ACHN (cell line): ENCODE measurements at regions not wholly inside any gene's neighbourhood (a gene's known extent, or its start where the extent isn't known, plus 50 kb on each side); places are given as distances from the start of the nearest gene placed in this dataset.
A peak's percentile ranks its signal among the peaks of the same experiment; 100 is the strongest.
"Not testable (repeated sequence)": the region's sequence is repeated elsewhere in the genome, so short reads cannot be mapped to it uniquely, and the experiment has no call there.

Source experiments
- DNase-seq: peaks from one replicate; pipeline ENCODE4 v3.0.0-alpha.2; 2015
- in situ Hi-C: cut with HindIII; loops from 2 replicates; pipeline ENCODE4 v1.10.0; 2017; ENCODE audit warnings: low sequenced_read_pairs, low pct_ligation_motif_present, low pct_unique_long_range_greater_than_20kb

DNA sequence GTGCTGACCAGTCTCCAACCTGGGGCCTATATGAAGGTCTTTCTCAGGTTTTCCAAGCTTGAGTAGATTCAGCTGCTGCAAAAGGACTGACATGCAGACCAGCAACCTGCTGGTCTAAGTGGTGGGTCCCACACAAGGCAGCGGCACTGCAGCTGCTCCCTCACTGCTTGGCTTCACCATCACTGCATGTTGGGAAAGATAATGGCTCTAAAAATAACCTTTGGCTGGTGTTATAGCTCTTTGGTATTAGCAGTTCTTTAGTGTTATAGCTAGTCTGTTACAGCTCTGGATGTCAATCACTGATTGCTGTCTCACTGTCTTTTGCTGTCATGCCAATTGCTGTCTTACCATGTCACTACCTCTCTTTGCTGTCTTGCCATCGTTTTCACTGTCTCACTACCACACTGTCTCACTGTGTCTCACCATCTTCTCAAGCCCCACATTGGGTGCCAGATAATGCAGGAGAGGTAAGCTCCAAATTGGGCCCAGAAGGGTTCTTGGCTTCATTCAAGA is 726.4 kb downstream of the TENT5A start:
- in situ Hi-C loops, result no loop called here
- DNase-seq, result no peak

DNA sequence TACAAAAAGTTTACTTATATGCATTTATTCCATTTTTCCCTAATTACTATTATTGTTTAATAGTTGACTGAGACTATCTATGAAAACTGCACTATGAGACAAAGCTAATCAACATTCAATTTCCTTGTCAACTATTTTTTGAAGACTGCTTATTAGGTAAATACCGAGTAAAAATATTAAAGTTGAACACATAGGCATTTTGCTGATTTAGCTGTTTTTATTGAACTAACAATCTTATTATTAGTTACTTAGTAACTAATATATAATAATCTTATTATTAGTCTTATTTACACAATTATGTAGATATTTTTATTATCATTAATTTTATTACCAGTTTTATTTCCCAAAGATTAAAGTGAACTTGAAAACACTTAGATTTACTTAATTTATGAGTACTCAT is 728.8 kb downstream of the TENT5A start:
- no peak for DNase-seq
- in situ Hi-C loops, result no loop called here

DNA sequence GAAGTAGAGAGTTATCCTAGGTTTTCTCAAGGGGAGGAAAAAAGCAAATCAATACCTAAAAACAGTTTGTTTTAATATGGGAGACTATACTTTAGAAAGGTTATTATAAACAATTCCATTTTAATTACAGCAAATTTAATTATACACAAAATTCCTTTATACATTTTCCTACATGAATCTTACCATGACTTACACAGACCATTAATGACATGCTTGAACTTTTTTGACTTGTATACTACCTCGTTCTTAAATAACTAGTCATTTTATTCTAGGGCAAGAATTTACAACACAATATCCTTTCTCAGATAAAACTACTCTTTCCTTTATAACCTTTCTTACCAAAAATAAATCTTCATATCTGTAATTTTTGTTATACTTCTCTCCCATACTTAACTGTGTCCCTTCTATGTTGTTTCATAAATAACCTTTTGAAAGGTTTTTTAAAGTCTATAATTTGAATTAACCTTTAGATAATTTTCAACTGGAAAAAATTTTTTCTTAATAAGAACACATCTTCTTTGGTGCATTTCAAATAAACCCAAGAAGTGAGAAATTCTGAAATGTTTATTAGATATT is 729.4 kb downstream of the TENT5A start:
- peak; percentile 7 for DNase-seq
- in situ Hi-C loops, result no loop called here

DNA sequence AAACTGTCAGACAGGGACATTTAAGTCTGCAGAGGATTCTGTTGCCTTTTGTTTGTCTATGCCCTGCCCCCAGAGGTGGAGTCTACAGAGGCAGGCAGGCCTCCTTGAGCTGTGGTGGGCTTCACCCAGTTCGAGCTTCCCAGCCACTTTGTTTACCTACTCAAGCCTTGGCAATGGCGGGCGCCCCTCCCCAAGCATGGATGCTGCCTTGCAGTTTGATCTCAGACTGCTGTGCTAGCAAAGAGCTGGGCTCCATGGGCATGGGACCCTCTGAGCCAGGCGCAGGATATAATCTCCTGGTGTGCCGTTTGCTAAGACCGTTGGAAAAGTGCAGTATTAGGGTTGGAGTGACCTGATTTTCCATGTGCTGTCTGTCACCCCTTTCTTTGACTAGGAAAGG is 734.9 kb downstream of the TENT5A start:
- in situ Hi-C loops, result not testable (repeated sequence)

DNA sequence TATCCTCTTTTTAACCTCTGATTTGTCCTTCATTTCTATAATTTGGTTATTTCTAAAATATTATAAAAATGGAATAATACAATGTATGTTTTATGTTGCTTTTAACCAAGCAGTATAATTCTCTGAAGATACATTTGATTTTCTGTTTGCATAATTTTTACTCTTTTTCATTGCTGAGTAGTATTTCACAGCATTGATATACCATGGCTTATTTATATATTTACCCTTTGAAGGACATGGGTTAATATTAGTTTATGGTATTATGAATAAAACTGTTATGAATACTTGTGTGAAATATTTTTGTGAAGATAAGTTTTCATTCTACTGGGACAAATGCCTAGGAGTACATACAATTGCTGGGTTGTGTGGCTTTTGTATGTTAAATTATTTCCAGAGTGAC is 748.6 kb downstream of the TENT5A start:
- no peak for DNase-seq
- in situ Hi-C loops, result no loop called here

More for the DNA sequence above, 734.9 kb downstream of the TENT5A start:
- DNase-seq, result not testable (repeated sequence)

DNA sequence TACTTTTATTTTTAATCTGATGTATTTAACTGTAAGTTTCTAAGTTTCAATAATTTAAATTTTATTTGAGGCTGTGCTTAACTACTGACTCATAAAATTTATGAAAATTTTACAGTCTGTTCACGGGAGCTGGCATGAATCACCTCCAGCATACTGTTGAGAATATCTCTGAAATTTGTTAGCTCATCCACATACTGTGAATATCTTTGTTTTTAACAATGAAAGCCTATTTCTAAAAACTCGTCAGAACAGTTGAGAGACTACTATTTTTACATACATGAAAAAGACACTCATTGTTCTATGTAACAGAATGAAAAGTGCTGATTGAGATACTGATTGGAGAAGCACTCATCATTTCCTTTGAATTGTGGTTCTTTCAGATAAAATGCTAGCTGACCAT is 749.3 kb downstream of the TENT5A start:
- in situ Hi-C loops, result no loop called here
- no peak for DNase-seq

DNA sequence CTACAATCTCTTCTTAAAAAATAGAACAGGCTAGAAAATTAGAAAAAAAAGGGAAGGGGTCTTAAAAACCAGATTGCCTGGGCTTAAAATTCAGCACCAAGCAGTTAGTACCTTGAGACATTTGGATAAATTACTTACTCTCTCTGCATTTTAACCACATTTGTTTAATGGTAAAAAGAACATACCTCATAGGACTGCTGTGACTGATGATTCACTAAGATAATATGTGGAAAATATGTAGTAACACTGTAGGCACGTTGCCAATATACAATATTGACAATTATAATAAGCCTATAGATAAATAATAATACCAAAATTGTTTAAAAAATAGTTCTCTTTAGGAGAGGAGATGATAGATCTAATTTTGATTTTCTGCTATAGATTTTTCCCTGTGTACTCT is 750.4 kb downstream of the TENT5A start:
- no peak for DNase-seq
- in situ Hi-C loops, result no loop called here

DNA sequence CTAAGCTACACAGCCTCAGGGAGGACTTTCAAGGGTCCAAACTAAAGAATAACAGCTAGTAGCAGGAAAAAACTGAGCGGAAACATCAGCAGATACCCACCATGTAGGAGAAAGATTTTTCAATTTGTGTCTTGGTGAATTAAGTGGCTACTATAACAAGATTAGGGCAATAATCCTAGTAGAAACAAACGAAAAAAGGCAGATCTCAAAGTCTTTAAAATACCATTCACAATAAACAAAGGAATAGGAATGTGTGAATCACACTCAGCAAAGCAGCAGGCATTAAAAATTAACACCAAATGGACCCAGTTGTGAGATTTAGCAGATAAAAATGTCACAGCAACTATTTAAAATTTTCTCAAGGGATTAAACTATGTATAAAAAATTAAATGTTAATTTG is 761.2 kb downstream of the TENT5A start:
- no peak for DNase-seq
- in situ Hi-C loops, result no loop called here

DNA sequence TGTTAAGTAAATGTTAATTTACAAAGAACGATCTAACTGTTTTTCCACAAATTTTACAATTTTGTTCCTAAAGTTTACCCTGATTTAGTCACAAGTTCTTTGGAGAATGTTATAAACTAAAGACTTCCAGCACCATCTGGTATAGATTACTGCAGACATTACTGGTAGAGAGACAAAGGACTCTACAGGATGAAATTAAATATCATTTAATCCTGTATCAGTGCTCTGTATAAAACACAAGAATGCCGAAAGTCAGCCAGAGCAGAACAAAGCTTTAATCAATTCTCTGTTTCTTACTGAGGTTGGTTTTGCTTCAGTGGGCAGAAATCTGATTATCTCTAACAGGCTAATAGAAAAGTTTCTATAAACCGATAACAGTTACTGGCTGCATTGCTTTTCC is 763.6 kb downstream of the TENT5A start:
- DNase-seq, result no peak
- in situ Hi-C loops, result no loop called here

DNA sequence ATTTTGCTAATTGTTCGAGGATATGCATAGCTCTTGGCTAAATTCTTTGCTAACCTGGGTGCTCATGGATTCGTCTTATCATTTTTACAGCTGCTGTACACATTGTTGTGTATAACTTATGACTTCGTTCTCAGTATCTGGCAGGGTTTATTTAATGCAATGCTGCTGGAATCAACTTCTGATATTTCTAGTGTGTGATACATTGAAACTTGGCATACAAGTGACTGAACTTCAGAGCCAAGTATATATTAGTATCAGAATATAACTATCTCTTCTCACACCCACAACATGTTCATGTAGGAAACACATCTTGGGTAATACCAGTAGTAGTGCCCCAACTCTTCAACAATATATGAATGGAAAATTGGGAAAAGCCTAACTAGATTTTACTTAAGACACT is 764.2 kb downstream of the TENT5A start:
- in situ Hi-C loops, result no loop called here
- DNase-seq, result no peak

DNA sequence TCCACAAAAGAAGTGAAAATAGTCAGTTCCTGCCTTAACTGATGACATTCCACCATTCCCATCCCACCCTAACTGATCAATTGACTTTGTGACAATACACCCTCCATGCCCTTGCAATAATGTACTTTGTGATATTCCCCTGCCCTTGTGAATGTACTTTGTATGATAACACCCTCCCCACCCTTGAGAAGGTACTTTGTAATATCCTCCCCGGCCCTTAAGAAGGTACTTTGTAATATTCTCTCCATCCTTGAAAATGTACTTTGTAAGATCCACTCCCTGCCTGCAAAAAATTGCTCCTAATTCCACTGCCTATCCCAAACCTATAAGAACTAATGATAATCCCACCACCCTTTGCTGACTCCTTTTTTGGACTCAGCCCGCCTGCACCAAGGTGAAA is 771.3 kb downstream of the TENT5A start:
- in situ Hi-C loops, DNase-seq: not testable (repeated sequence)

DNA sequence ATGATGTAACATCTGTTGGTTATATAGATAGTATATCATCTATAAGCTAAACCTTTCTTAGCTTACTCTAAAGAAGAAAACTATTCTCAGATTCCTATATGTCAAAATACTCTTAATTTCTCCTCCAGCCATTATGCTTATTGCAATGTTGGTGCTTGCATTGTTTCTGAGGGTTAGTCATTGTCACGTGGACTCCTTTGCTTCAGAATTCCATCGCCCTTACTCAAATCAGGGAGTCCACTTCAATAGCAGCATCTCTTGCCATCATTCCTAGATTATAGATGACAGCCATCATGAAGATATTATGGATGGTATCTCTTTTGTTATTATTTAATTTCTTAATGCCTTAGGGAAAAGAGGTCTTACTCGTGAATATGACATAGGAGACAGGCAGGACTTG is 776.1 kb downstream of the TENT5A start:
- in situ Hi-C loops, result no loop called here
- no peak for DNase-seq

DNA sequence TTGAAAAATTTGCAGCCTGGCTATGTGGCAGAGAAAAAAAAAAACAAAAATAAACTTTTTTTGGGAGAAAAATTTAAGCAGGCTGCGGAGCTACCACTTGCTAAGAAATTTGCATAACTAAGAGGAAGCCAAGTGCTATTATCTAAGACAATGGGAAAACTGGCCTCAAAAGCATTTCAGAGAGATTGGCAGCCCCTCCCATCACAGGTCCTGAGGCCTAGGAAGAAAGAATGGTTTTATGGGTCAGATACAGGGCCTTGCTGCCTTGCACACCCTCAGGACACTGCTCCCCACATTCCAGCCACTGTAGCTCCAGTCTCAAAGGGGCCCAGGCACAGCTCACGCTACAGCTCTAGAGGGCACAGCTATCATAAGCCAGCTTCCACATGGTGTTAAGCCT is 777.9 kb downstream of the TENT5A start:
- DNase-seq, result no peak
- in situ Hi-C loops, result no loop called here

DNA sequence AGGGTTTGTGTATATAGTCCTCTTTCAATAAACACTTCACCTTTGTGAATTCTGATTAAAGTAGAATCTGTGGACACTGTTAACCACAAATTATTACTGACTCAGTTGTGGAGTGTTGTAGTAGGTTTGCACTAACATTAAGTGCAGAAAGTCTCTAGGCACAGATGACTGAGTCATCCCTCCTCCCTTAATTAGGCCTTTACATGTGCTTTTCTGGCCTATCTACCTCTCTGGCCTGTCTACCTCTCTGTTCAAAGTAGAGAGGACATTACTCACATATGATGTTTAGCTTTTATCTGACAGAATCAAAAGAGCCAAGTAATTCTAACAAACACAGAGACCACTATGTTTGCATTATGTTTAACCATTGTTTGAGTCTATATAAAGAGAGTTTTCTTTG is 783.0 kb downstream of the TENT5A start:
- no peak for DNase-seq
- in situ Hi-C loops, result no loop called here

DNA sequence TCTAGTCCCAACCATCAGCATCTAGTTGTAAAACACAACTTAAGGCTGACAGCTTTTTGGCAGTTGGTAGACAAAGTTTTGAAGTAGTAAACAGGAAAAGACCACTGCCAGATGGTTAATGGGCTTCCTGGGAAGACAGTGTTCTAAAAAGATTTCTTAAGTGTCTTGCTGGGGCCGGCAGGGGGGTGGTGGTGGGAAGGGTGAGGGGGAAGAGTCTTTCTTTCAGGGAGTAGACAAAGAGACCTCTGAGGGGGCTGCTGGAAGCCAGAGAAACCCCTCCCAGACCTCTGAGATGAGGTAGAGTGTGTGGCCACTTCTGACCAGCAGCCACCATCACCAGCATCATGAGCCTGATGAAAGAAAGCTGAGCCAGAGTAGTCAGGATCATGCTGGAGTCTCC is 784.9 kb downstream of the TENT5A start:
- in situ Hi-C loops, result no loop called here
- DNase-seq, result no peak

DNA sequence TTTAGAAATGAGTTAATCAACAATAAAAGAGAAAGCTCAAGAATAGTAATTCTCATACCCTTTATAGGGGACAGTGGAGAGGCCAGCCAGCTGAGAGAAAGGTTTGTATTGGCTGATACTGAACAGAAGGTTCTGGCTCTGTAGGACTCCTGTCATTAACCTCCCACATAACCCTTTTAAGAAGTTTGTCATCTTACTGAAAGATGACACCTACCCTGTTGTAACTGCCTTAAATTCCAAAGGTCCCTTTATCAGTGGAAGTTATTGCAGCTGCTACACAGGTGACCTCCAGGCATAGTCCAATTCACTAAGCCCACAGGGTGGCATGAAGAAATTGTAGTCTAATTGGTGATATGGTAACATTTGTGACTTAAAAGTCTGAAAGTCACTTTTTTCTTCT is 790.1 kb downstream of the TENT5A start:
- in situ Hi-C loops, result no loop called here
- DNase-seq, result no peak

DNA sequence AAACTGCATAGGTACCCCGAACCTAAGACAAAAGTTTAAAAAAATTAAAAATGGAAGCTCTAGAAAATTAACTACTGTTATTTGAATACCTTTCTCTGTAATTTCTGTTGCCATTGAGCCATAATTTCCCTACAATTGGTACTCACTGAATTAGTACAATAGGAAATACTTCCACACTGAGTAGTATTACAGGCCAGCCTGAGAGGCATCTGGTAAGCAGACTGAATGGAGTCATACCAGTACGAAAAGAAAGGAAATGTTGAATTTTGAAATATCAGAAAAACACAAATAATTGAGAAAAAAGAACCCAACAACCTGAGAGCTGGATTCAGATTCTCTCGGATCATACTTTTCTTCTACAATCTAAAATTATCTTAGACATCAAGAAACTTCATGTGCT is 791.3 kb downstream of the TENT5A start:
- no peak for DNase-seq
- in situ Hi-C loops, result no loop called here

DNA sequence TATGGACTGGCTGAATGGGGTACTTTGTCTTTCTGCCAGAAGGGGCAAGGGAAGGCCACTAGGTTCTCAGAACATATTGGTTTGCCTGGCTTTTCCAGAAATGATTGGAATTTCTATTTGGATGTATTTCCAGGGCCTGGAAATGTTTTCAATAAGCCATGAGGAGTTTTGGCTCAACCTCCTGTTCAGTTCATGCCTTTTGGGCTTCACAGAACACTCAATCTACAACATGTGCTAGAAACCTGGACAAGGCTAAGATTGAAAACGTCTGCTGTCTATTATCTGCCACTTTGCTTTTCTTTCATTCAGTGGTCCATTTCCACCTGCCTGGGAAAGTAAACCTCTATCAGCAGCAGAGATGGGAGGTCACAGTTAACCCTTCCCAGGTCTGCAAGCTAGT is 793.4 kb downstream of the TENT5A start:
- in situ Hi-C loops, result no loop called here
- no peak for DNase-seq

DNA sequence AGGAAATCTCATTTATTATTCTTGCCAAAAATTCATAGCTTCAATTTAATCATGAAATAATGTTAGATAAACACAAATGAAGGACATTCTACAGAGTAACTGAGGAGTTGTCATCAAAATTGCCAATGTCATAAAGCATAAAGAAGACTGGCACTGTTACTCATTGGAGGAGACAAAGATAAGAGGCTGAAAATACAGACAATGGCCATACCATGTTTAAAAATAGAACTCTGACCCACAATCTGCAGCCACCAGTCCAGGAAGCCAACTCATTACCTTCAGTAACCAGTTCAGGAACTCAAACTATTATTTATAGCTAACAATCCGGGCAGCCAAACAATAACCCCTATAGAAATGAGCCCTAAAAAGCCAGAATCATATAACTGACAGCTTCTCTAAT is 795.6 kb downstream of the TENT5A start:
- no peak for DNase-seq
- in situ Hi-C loops, result no loop called here

DNA sequence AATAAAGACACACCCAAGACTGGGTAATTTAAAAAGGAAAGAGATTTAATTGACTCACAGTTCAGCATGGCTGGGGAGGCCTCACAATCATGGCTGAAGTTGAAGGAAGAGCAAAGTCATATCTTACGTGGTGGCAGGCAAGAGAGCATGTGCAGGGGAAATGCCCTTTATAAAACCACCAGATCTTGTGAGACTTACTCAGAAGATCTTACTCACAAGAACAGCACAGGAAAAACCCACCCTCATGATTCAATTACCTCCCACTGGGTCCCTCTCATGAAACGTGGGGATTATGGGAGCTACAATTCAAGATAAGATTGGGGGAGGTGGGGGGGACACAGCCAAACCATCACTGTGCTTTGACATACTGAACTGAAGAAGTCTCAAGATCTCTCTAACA is 800.0 kb downstream of the TENT5A start:
- in situ Hi-C loops, DNase-seq: not testable (repeated sequence)

DNA sequence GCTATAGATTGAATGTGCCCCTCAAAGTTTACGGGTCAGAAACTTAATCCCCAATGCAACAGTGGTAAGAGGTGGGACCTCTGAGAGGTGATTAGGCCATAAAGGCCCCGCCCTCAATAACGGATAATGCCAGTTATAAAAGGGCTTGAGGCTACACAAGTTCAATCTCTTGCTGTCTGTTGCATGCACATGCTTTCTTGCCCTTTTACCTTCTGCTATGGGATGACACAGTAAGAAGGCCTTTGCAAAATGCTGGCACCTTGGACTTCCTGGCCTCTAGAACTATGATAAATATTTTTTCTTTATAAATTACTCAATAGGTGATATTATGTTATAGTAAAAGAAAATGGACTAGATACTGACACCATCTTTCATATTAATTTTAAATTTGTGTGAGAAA is 806.1 kb downstream of the TENT5A start:
- DNase-seq, result no peak
- in situ Hi-C loops, result no loop called here
